SJSA1 (cell line): ENCODE measurements at regions not wholly inside any gene's neighbourhood (a gene's known extent, or its start where the extent isn't known, plus 50 kb on each side); places are given as distances from the start of the nearest gene placed in this dataset.

ENCODE experiments used
- DNase-seq, 2 experiments: peaks; one replicate each; pipeline ENCODE4 v3.0.0-alpha.2; 2015 to 2020; ENCODE audit warnings: low spot score in 2 of 2, low read depth in 1 of 2
- H3K27ac ChIP-seq: fragments of 250-450 bp; sonication (Bioruptor Pico); 2 replicates; pipeline ENCODE4 v1.5.1; 2020; ENCODE audit warnings: mild to moderate bottlenecking, moderate library complexity
- H3K27me3 ChIP-seq: fragments of 250-450 bp; sonication (Bioruptor Pico); replicated peaks from 2 replicates; pipeline ENCODE4 v1.5.1; 2020; ENCODE audit warnings: mild to moderate bottlenecking, moderate library complexity
- H3K36me3 ChIP-seq: fragments of 250-450 bp; sonication (Bioruptor Pico); 2 replicates; pipeline ENCODE4 v1.5.1; 2020; ENCODE audit warnings: mild to moderate bottlenecking
- H3K4me1 ChIP-seq: fragments of 250-450 bp; sonication (Bioruptor Pico); replicated peaks from 2 replicates; pipeline ENCODE4 v1.6.1; 2021; ENCODE audit warnings: mild to moderate bottlenecking
- H3K4me3 ChIP-seq: fragments of 250-450 bp; sonication (Bioruptor Pico); 2 replicates; pipeline ENCODE4 v1.5.1; 2020; ENCODE audit warnings: mild to moderate bottlenecking
- H3K9me3 ChIP-seq: fragments of 250-450 bp; sonication (Bioruptor Pico); replicated peaks from 2 replicates; pipeline ENCODE4 v1.5.1; 2020; ENCODE audit warnings: mild to moderate bottlenecking

GRCh38 chr4:28149762-28150161 is 1289.1 kb downstream of the STIM2 start:
- H3K27ac ChIP-seq, result no peak overlapping the region

GRCh38 chr4:28151314-28151713 is 1290.7 kb downstream of the STIM2 start:
- Histone ChIP-seq H3K27me3 (no peaks in the 10 kb centered on the region), H3K27ac (no peak overlapping the region), H3K4me1 (no peaks in the 10 kb centered on the region), H3K9me3 (no peaks in the 10 kb centered on the region), H3K36me3 (no peaks in the 10 kb centered on the region), H3K4me3 (no peak overlapping the region)
- no peak for DNase-seq

More at GRCh38 chr4:28149762-28150161, 1289.1 kb downstream of the STIM2 start:
- DNase-seq, result no peak
- Histone ChIP-seq H3K27me3 (no peaks in the 10 kb centered on the region), H3K4me1 (no peaks in the 10 kb centered on the region), H3K36me3 (no peaks in the 10 kb centered on the region), H3K9me3 (no peaks in the 10 kb centered on the region), H3K4me3 (no peak overlapping the region)

DNA sequence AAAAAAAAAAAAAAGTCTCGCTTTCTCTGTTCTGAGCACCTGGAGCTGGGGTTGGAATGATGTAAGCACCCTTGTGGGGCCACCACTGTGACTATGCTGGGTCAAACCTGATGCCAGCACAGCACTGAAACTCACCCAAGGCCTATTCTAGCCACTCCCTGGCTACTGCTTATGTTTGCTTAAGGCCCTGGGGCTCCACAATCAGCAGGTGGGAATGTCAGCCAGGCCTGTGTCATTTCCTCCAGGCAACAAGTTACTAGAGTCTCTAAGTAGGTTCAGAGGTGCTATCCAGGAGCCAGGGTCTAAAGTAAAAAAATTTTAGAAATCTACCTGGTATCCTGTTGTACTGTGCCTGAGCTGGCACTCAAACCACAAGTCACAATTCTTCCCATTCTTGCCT is 1306.8 kb downstream of the STIM2 start:
- DNase-seq, result no peak
- Histone ChIP-seq H3K9me3 (no peaks in the 10 kb centered on the region), H3K4me3 (no peak overlapping the region), H3K27ac (no peak overlapping the region), H3K36me3 (no peaks in the 10 kb centered on the region), H3K27me3 (no peaks in the 10 kb centered on the region), H3K4me1 (no peaks in the 10 kb centered on the region)

DNA sequence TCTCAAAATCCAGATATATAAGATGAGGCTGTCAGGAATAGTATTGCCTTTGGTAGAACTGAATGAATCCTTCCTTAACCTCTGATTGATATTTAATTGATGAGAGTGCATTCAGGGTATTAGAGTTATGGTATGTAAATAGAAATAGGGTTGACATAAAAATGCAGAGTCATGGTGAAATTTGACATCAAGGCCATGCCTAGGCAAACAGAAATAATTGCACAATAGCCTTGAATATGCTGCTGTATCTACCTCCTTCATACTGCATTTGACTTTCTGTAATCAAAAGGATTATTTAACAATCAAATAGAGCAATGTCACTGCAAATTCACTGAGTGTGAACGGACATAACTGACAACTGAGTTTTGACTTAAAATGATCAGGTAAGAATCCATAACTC is 1316.3 kb downstream of the STIM2 start:
- no peak overlapping the region for H3K4me3 ChIP-seq
- H3K36me3 ChIP-seq, result no peaks in the 10 kb centered on the region
- H3K4me1 ChIP-seq, result no peaks in the 10 kb centered on the region
- H3K27me3 ChIP-seq, result no peaks in the 10 kb centered on the region
- H3K27ac ChIP-seq, result no peak overlapping the region
- no peaks in the 10 kb centered on the region for H3K9me3 ChIP-seq
- no peak for DNase-seq

- DNase-seq, result no peak
- no peaks in the 10 kb centered on the region for H3K4me1 ChIP-seq
- H3K27ac ChIP-seq, result no peak overlapping the region
- no peaks in the 10 kb centered on the region for H3K27me3 ChIP-seq
- H3K4me3 ChIP-seq, result no peak overlapping the region
- H3K9me3 ChIP-seq, result no peaks in the 10 kb centered on the region
- no peaks in the 10 kb centered on the region for H3K36me3 ChIP-seq
Measured at GRCh38 chr4:28177641-28178040, 1317.0 kb downstream of the STIM2 start.

- Histone ChIP-seq H3K9me3 (no peaks in the 10 kb centered on the region), H3K27me3 (no peaks in the 10 kb centered on the region), H3K27ac (no peak overlapping the region), H3K4me3 (no peak overlapping the region), H3K4me1 (no peaks in the 10 kb centered on the region), H3K36me3 (no peaks in the 10 kb centered on the region)
- no peak for DNase-seq
Measured at GRCh38 chr4:28179126-28179525, 1318.5 kb downstream of the STIM2 start.

GRCh38 chr4:28209371-28209924 is 1348.8 kb downstream of the STIM2 start:
- Histone ChIP-seq H3K36me3 (no peaks in the 10 kb centered on the region), H3K4me1 (no peaks in the 10 kb centered on the region), H3K27ac (no peak overlapping the region), H3K9me3 (no peaks in the 10 kb centered on the region), H3K27me3 (no peaks in the 10 kb centered on the region), H3K4me3 (no peak overlapping the region)
- DNase-seq, result no peak

GRCh38 chr4:28211676-28212470 is 1351.2 kb downstream of the STIM2 start:
- H3K36me3 ChIP-seq, result no peaks in the 10 kb centered on the region
- no peaks in the 10 kb centered on the region for H3K4me1 ChIP-seq
- H3K27ac ChIP-seq, result no peak overlapping the region
- no peaks in the 10 kb centered on the region for H3K9me3 ChIP-seq
- H3K4me3 ChIP-seq, result no peak overlapping the region
- no peak for DNase-seq
- no peaks in the 10 kb centered on the region for H3K27me3 ChIP-seq

GRCh38 chr4:28221536-28221935 is 1360.9 kb downstream of the STIM2 start:
- no peak for DNase-seq
- Histone ChIP-seq H3K27me3 (no peaks in the 10 kb centered on the region), H3K4me3 (no peak overlapping the region), H3K36me3 (no peaks in the 10 kb centered on the region), H3K4me1 (0 out of 2 replicates have a peak, but pooled peaks cover 5% of the 10 kb centered on the region), H3K27ac (no peak overlapping the region), H3K9me3 (no peaks in the 10 kb centered on the region)

DNA sequence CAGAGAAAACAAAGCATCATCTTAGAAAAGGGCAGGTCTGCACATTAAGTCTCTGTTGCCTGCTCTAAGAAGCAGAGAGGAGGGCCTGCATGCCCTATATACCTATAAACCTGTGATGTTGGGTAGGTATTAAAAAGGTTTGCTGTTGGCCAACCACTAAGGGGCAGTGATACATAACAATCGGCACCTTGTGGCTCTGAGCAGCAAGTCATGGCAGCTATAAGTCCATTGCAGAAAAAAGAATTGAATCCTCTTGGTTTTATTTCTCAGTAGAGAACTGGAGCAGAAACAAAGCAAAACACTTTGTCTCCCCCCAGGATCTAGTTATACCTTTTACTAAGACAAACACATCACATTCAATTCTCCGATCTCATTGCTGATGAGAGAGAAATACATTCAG is 1364.4 kb downstream of the STIM2 start:
- Histone ChIP-seq H3K27me3 (no peaks in the 10 kb centered on the region), H3K4me3 (no peak overlapping the region), H3K4me1 (peaks cover 23% of the 10 kb centered on the region), H3K9me3 (no peaks in the 10 kb centered on the region), H3K27ac (no peak overlapping the region), H3K36me3 (no peaks in the 10 kb centered on the region)
- peak; percentile 9 to 26 for DNase-seq

- DNase-seq, result no peak
- Histone ChIP-seq H3K4me3 (no peak overlapping the region), H3K27me3 (no peaks in the 10 kb centered on the region), H3K27ac (no peak overlapping the region), H3K4me1 (peaks cover 23% of the 10 kb centered on the region), H3K36me3 (no peaks in the 10 kb centered on the region), H3K9me3 (no peaks in the 10 kb centered on the region)
Measured at GRCh38 chr4:28225689-28226353, 1365.2 kb downstream of the STIM2 start.

- Histone ChIP-seq H3K27me3 (no peaks in the 10 kb centered on the region), H3K4me1 (peaks cover 23% of the 10 kb centered on the region), H3K36me3 (no peaks in the 10 kb centered on the region), H3K27ac (no peak overlapping the region), H3K9me3 (no peaks in the 10 kb centered on the region), H3K4me3 (no peak overlapping the region)
- no peak for DNase-seq
Measured at GRCh38 chr4:28226962-28227361, 1366.3 kb downstream of the STIM2 start.

GRCh38 chr4:28227764-28228163 is 1367.1 kb downstream of the STIM2 start:
- Histone ChIP-seq H3K36me3 (no peaks in the 10 kb centered on the region), H3K4me1 (peaks cover 23% of the 10 kb centered on the region), H3K9me3 (no peaks in the 10 kb centered on the region), H3K27me3 (no peaks in the 10 kb centered on the region), H3K4me3 (no peak overlapping the region), H3K27ac (no peak overlapping the region)
- DNase-seq, result no peak
